Calu3 (cell line): ENCODE measurements at regions not wholly inside any gene's neighbourhood (a gene's known extent, or its start where the extent isn't known, plus 50 kb on each side); places are given as distances from the start of the nearest gene placed in this dataset.

Experiments used
- BruUV-seq: library from RNA; stranded (reverse); fragments of 400-500 nt; replicated peaks from 2 replicates; lab custom pipeline; 2021; lab: Mats Ljungman, UMichigan
- CTCF ChIA-PET: fragments of 300-600 bp; sonication (Branson Sonifier 250); formaldehyde crosslinking; loops from one replicate; lab custom pipeline; 2022; ENCODE audit warnings: antibody characterized with exemption; lab: Charles Lee
- DNase-seq: peaks from one replicate; pipeline ENCODE4 v3.0.0; 2022
- H3K27ac Mint-ChIP-seq: one replicate; pipeline ENCODE4 v1.8.0; 2022; ENCODE audit warnings: mixed read lengths; ENCODE audit not compliant: unreplicated experiment
- H3K27me3 Mint-ChIP-seq: one replicate; pipeline ENCODE4 v1.8.0; 2022; ENCODE audit warnings: mixed read lengths; ENCODE audit not compliant: unreplicated experiment
- H3K36me3 Mint-ChIP-seq: one replicate; pipeline ENCODE4 v1.8.0; 2022; ENCODE audit warnings: mild to moderate bottlenecking, moderate library complexity, mixed read lengths; ENCODE audit not compliant: insufficient read depth, unreplicated experiment
- H3K4me1 Mint-ChIP-seq: one replicate; pipeline ENCODE4 v1.8.0; 2022; ENCODE audit warnings: mild to moderate bottlenecking, low read depth, mixed read lengths; ENCODE audit not compliant: unreplicated experiment
- H3K4me3 Mint-ChIP-seq: one replicate; pipeline ENCODE4 v1.8.0; 2022; ENCODE audit warnings: mild to moderate bottlenecking, low read depth, moderate library complexity, mixed read lengths; ENCODE audit not compliant: unreplicated experiment
- H3K9me3 Mint-ChIP-seq: one replicate; pipeline ENCODE4 v1.8.0; 2022; ENCODE audit warnings: low read depth, mixed read lengths; ENCODE audit not compliant: unreplicated experiment
- intact Hi-C: fragments of 100-400 bp; cut with micrococcal nuclease; formaldehyde crosslinking; loops from one replicate; pipeline ENCODE4 v1.10.0; 2022; ENCODE audit not compliant: unreplicated experiment
- TF ChIP-seq, protein P1 (sequence below): fragments of 200-600 bp; IDR thresholded peaks from one replicate; pipeline ENCODE4 v1.8.0; 2022; ENCODE audit warnings: antibody characterized with exemption; ENCODE audit not compliant: unreplicated experiment

GRCh38 chr13:34401696-34402095 is 540.4 kb upstream of the NBEA start:
- intact Hi-C loops: no loop called here
- Mint-ChIP-seq H3K36me3 (no peaks in the 10 kb centered on the region), H3K27ac (no peak overlapping the region), H3K4me3 (no peak overlapping the region), H3K27me3 (no peaks in the 10 kb centered on the region), H3K4me1 (no peaks in the 10 kb centered on the region), H3K9me3 (no peaks in the 10 kb centered on the region)
- no peak for DNase-seq
- TF ChIP-seq, protein P1, sequence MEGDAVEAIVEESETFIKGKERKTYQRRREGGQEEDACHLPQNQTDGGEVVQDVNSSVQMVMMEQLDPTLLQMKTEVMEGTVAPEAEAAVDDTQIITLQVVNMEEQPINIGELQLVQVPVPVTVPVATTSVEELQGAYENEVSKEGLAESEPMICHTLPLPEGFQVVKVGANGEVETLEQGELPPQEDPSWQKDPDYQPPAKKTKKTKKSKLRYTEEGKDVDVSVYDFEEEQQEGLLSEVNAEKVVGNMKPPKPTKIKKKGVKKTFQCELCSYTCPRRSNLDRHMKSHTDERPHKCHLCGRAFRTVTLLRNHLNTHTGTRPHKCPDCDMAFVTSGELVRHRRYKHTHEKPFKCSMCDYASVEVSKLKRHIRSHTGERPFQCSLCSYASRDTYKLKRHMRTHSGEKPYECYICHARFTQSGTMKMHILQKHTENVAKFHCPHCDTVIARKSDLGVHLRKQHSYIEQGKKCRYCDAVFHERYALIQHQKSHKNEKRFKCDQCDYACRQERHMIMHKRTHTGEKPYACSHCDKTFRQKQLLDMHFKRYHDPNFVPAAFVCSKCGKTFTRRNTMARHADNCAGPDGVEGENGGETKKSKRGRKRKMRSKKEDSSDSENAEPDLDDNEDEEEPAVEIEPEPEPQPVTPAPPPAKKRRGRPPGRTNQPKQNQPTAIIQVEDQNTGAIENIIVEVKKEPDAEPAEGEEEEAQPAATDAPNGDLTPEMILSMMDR: no peak
- CTCF ChIA-PET: no interaction called here
- no TSS peak for BruUV-seq

DNA sequence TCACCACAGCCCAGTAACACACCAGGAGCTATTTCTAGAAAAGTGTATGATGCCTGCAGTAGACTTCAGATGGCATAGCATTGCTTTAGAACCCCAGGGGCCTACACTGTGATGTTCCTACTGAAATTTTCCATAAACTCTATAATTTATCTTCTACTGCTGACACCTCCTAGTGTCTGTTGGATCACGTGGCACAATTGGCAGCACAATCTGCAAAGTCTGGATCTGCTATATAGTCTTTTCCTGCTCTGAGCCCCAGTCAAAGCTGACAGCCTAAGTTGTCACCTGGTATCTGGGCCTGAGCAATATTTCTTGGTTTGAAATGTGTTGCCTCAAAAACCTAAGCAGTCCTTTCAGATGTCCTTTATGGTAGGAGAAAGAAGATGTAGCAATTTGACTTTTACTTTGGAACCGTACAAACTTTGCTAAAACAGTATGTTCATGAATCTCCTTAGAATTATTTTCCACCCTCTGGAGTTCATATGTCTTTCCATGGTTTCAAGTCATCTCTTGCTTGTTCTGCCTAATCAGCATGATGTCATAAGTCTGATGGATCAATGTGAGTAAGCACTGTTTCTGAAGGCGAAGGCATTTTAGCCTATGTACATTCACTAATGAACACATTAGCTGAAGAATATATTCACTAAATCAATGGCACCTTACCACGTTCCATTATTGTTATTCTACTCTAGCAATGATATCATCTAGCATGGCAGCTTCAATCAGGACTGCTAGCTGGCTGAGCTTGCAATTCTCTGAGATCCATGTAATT is 536.5 kb upstream of the NBEA start:
- TF ChIP-seq, protein P1: no peak
- no TSS peak for BruUV-seq
- CTCF ChIA-PET: no interaction called here
- Mint-ChIP-seq H3K27ac (no peak overlapping the region), H3K4me3 (no peak overlapping the region), H3K9me3 (no peaks in the 10 kb centered on the region), H3K4me1 (no peaks in the 10 kb centered on the region), H3K27me3 (no peaks in the 10 kb centered on the region), H3K36me3 (no peaks in the 10 kb centered on the region)
- no peak for DNase-seq
- intact Hi-C loops: no loop called here

DNA sequence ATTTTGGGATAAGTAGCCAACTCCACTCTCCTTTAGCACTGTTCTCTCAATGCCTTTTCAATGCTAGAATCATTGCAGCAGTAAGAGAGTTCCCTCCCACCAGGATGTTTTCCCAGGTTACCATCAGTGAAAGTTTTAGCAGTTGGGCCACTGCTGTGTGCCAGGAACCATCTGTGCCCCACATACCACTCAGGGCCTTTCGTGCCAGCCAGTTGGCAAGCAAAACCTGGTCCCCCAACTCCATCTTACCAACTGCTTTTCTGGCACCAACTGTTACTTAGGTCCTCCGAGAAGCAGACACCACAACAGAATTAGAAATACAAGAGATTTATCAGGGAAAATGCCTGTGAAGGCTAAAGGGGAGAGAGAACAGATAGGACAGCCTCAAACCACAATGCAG is 533.4 kb upstream of the NBEA start:
- Mint-ChIP-seq H3K9me3 (no peaks in the 10 kb centered on the region), H3K27me3 (no peaks in the 10 kb centered on the region), H3K27ac (no peak overlapping the region), H3K4me3 (no peak overlapping the region), H3K4me1 (peaks cover 20% of the 10 kb centered on the region), H3K36me3 (no peaks in the 10 kb centered on the region)
- intact Hi-C loops: no loop called here
- BruUV-seq: no TSS peak
- no peak for DNase-seq
- TF ChIP-seq, protein P1: no peak
- CTCF ChIA-PET: no interaction called here

DNA sequence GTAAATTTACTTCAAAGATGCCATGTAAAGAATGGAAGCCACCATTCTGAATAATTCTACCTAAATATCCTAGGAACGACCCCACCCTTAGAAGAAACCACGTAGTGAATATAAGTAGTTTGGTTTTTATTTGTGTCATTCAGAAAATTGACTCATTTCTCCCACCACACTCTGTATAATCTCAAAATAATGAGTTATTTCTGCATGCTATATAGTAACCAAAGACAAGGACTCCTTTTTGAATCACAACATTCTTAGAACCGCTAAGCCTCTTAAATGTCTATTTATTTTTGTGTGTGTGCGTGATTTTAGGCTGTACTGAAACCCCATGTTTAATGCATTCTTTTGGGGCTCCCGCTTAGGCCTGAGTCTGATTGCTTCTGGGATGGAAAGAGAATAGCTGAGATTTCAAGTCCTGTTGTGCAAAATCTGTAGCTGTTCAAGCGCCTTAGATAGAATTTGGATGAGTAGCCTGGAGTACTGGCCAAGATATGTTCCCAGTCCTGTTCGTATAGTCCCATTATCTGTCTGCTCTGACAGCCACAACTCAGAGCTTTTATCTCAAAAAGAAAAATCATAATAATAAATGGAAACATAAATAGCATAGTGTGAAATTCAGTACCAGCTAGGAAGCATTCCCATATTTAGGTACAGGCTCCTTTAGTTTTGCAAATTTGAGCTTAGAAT is 532.4 kb upstream of the NBEA start:
- Mint-ChIP-seq H3K4me1 (peaks cover 23% of the 10 kb centered on the region), H3K27me3 (no peaks in the 10 kb centered on the region), H3K27ac (no peak overlapping the region), H3K36me3 (no peaks in the 10 kb centered on the region), H3K9me3 (no peaks in the 10 kb centered on the region), H3K4me3 (no peak overlapping the region)
- CTCF ChIA-PET: no interaction called here
- TF ChIP-seq, protein P1: no peak
- intact Hi-C loops: no loop called here
- BruUV-seq: no TSS peak
- no peak for DNase-seq
